K562 (cell line): ENCODE measurements at regions not wholly inside any gene's neighbourhood (a gene's known extent, or its start where the extent isn't known, plus 50 kb on each side); places are given as distances from the start of the nearest gene placed in this dataset.

Experiments
- ATAC-seq: fragments of 200-7000 bp; cut with Tn5 transposase; 3 replicates; pipeline ENCODE4 v1.9.1; 2020; ENCODE audit warnings: moderate library complexity
- BruUV-seq: library from RNA; stranded (reverse); fragments of 400-500 nt; replicated peaks from 2 replicates; lab custom pipeline; 2021; lab: Mats Ljungman, UMichigan
- CTCF ChIA-PET: fragments of 300-600 bp; formaldehyde crosslinking; extraction: SDS; loops from one replicate; lab custom pipeline; 2021; ENCODE audit warnings: low intra/inter-chr PET ratio; lab: Yijun Ruan, JAX
- POLR2A ChIA-PET: fragments of 300-600, 350-650 bp; sonication (Branson Sonifier 250); formaldehyde crosslinking; extraction: SDS; loops from one replicate; lab custom pipeline; 2021; ENCODE audit warnings: antibody characterized with exemption, inconsistent platforms; lab: Yijun Ruan, JAX
- DNase-seq, 4 experiments: peaks; one replicate each; pipeline versions ENCODE4 v3.0.0 to v3.0.0-alpha.2; 2011 to 2018; ENCODE audit warnings: low spot score in 3 of 4, mixed read lengths in 3 of 4; ENCODE audit errors: extremely low read depth in 1 of 4
- FAIRE-seq: peaks from 2 replicates; lab custom pipeline; 2011; peaks lifted over from hg19 to GRCh38; lab: Jason Lieb, UNC
- H2AFZ ChIP-seq: 2 replicates; pipeline ENCODE4 v1.6.0; 2011; ENCODE audit warnings: low read depth, low read length, control low read depth, inconsistent platforms
- H3K27ac ChIP-seq: fragments of 200-600 bp; 3 replicates; pipeline ENCODE4 v1.8.0; 2011; ENCODE audit warnings: low read depth, mild to moderate bottlenecking, control low read depth, inconsistent platforms, low read length, moderate library complexity, mixed read lengths; ENCODE audit errors: extremely low read depth
- H3K27me3 ChIP-seq, 2 experiments: fragments of 300-600 bp in 1 of 2; 2 replicates in 1 of 2; 3 replicates in 1 of 2; pipeline versions ENCODE4 v1.6.0 to v1.8.0; 2011; ENCODE audit warnings: inconsistent platforms in 2 of 2, low read length in 2 of 2, mild to moderate bottlenecking in 1 of 2, mixed read lengths in 1 of 2, moderate library complexity in 1 of 2; ENCODE audit not compliant: control insufficient read depth in 2 of 2, insufficient read depth in 2 of 2
- H3K36me3 ChIP-seq: fragments of 300-600 bp; 3 replicates; pipeline ENCODE4 v1.8.0; 2011; ENCODE audit warnings: mild to moderate bottlenecking, low read length, inconsistent platforms; ENCODE audit not compliant: control insufficient read depth, insufficient read depth
- H3K4me1 ChIP-seq, 2 experiments: fragments of 200-600 bp in 1 of 2; replicated peaks in 1 of 2; 2 replicates in 1 of 2; 3 replicates in 1 of 2; pipeline versions ENCODE4 v1.5.1 to v1.8.0; 2011; ENCODE audit warnings: inconsistent platforms in 2 of 2, low read length in 2 of 2, mild to moderate bottlenecking in 1 of 2, mixed read lengths in 1 of 2, moderate library complexity in 1 of 2; ENCODE audit not compliant: control insufficient read depth in 2 of 2, insufficient read depth in 2 of 2
- H3K4me2 ChIP-seq: 2 replicates; pipeline ENCODE4 v1.6.1; 2011; ENCODE audit warnings: low read length, control low read depth, inconsistent platforms, mixed read lengths; ENCODE audit not compliant: insufficient read depth
- H3K4me3 ChIP-seq: fragments of 200-600 bp; sonication (generic), shearing (Covaris generic); 2 replicates; pipeline ENCODE4 v1.5.1; 2016; ENCODE audit warnings: control low read depth, inconsistent platforms
- H3K79me2 ChIP-seq: fragments of 200-600 bp; 3 replicates; pipeline ENCODE4 v1.8.0; 2011; ENCODE audit warnings: low read length, inconsistent platforms; ENCODE audit not compliant: control insufficient read depth, insufficient read depth
- H3K9ac ChIP-seq, 2 experiments: 2 replicates each; pipeline versions ENCODE4 v1.6.0 to v1.6.1; 2011; ENCODE audit warnings: low read depth in 2 of 2, low read length in 2 of 2, control low read depth in 1 of 2, inconsistent platforms in 1 of 2, mild to moderate bottlenecking in 1 of 2, mixed read lengths in 1 of 2; ENCODE audit not compliant: insufficient read depth in 1 of 2
- H3K9me1 ChIP-seq: one replicate; pipeline ENCODE4 v1.6.0; 2011; ENCODE audit warnings: inconsistent platforms, mild to moderate bottlenecking, low read length, moderate library complexity; ENCODE audit not compliant: control insufficient read depth, insufficient read depth
- H3K9me3 ChIP-seq: replicated peaks from 2 replicates; pipeline ENCODE4 v1.5.1; 2011; ENCODE audit warnings: low read depth, low read length, inconsistent platforms; ENCODE audit not compliant: control insufficient read depth, insufficient read depth
- H4K20me1 ChIP-seq: replicated peaks from 2 replicates; pipeline ENCODE4 v1.6.1; 2011; ENCODE audit warnings: low read length, inconsistent platforms, mixed read lengths; ENCODE audit not compliant: control insufficient read depth, insufficient read depth
- FOXK2 ChIP-seq, 2 experiments: fragments of 450-650 bp; IDR thresholded peaks in 1 of 2; conservative IDR thresholded peaks in 1 of 2; 2 replicates each; pipeline ENCODE4 v1.6.1; 2016; ENCODE audit warnings: low read depth in 2 of 2, mild to moderate bottlenecking in 1 of 2
- KDM1A ChIP-seq, 2 experiments: fragments of 450-650 bp; IDR thresholded peaks; 2 replicates each; pipeline ENCODE4 v1.6.1; 2016; ENCODE audit warnings: mild to moderate bottlenecking in 2 of 2
- MBD2 ChIP-seq: sonication (generic); IDR thresholded peaks from 2 replicates; pipeline ENCODE4 v1.6.1; 2016; ENCODE audit warnings: low read depth, borderline replicate concordance
- MYC ChIP-seq, 2 experiments: fragments of 250-450 bp in 1 of 2; sonication (Bioruptor Pico) in 1 of 2; IDR thresholded peaks; 2 replicates each; pipeline versions ENCODE4 v1.5.1 to v1.6.1; 2012 to 2021; ENCODE audit warnings: low read depth in 2 of 2, borderline replicate concordance in 1 of 2, improper control_type of control experiment in 1 of 2, low read length in 1 of 2, mild to moderate bottlenecking in 1 of 2, moderate library complexity in 1 of 2
- NONO ChIP-seq, 2 experiments: fragments of 200-400 bp in 1 of 2; fragments of 450-650 bp in 1 of 2; formaldehyde crosslinking in 1 of 2; IDR thresholded peaks; 2 replicates each; pipeline ENCODE4 v1.6.1; 2017; ENCODE audit warnings: low read depth in 2 of 2, mild to moderate bottlenecking in 2 of 2, moderate library complexity in 2 of 2, low read length in 1 of 2
- SNIP1 ChIP-seq: fragments of 450-650 bp; IDR thresholded peaks from 2 replicates; pipeline ENCODE4 v1.7.1; 2017; ENCODE audit warnings: low read depth, mild to moderate bottlenecking
- TCF7 ChIP-seq: sonication (generic); IDR thresholded peaks from 2 replicates; pipeline ENCODE4 v1.6.1; 2016; ENCODE audit warnings: antibody characterized with exemption, borderline replicate concordance
- WHSC1 ChIP-seq: IDR thresholded peaks from one replicate; pipeline ENCODE4 v1.6.1; 2012; ENCODE audit warnings: low read length, control low read depth, inconsistent platforms
- ZBED1 ChIP-seq: IDR thresholded peaks from 2 replicates; pipeline ENCODE4 v1.6.1; 2014
- ZBTB7A ChIP-seq: IDR thresholded peaks from 2 replicates; pipeline ENCODE4 v1.6.1; 2011; ENCODE audit warnings: low read depth, mild to moderate bottlenecking, low read length, moderate library complexity, borderline replicate concordance; ENCODE audit not compliant: control insufficient read depth
- WGBS: fragments of 100-300 bp; shearing (Covaris generic); methylation state at CpG from one replicate; pipeline ENCODE4 v1.1.6; 2016; ENCODE audit warnings: low coverage, mixed read lengths; ENCODE audit not compliant: insufficient coverage; ENCODE audit errors: missing lambda C conversion rate; 5-methylcytosine and 5-hydroxymethylcytosine counted together
- in situ Hi-C: fragments of 300-500 bp; cut with MboI; formaldehyde crosslinking; loops from 4 replicates; pipeline ENCODE4 v1.15.0; 2018; ENCODE audit warnings: inconsistent platforms, mixed read lengths
- intact Hi-C: fragments of 100-400 bp; cut with micrococcal nuclease; formaldehyde crosslinking; loops from 2 replicates; pipeline ENCODE4 v1.14.2; 2022
- TF ChIP-seq, protein P1 (sequence below): fragments of 250-450 bp; sonication (Bioruptor Pico); IDR thresholded peaks from 2 replicates; pipeline ENCODE4 v1.5.0; 2022; ENCODE audit warnings: mild to moderate bottlenecking
- TF ChIP-seq, protein P2 (sequence below): fragments of 250-450 bp; sonication (Bioruptor Pico); IDR thresholded peaks from 2 replicates; pipeline ENCODE4 v1.8.0; 2021; ENCODE audit warnings: mild to moderate bottlenecking, moderate library complexity
- TF ChIP-seq, protein P3 (sequence below), 2 experiments: IDR thresholded peaks; 2 replicates each; pipeline ENCODE4 v1.6.1; 2011; ENCODE audit warnings: borderline replicate concordance in 1 of 2, control low read depth in 1 of 2, low read depth in 1 of 2, low read length in 1 of 2, mild to moderate bottlenecking in 1 of 2, mixed read lengths in 1 of 2, moderate library complexity in 1 of 2; ENCODE audit not compliant: insufficient read depth in 1 of 2, insufficient read length in 1 of 2, poor library complexity in 1 of 2, severe bottlenecking in 1 of 2; ENCODE audit errors: extremely low read depth in 1 of 2
- TF ChIP-seq, protein P4 (sequence below): fragments of 200-800 bp; sonication (Bioruptor generic); IDR thresholded peaks from 2 replicates; pipeline ENCODE4 v1.6.1; 2017; ENCODE audit warnings: missing genetic modification characterization, missing compliant biosample characterization

DNA sequence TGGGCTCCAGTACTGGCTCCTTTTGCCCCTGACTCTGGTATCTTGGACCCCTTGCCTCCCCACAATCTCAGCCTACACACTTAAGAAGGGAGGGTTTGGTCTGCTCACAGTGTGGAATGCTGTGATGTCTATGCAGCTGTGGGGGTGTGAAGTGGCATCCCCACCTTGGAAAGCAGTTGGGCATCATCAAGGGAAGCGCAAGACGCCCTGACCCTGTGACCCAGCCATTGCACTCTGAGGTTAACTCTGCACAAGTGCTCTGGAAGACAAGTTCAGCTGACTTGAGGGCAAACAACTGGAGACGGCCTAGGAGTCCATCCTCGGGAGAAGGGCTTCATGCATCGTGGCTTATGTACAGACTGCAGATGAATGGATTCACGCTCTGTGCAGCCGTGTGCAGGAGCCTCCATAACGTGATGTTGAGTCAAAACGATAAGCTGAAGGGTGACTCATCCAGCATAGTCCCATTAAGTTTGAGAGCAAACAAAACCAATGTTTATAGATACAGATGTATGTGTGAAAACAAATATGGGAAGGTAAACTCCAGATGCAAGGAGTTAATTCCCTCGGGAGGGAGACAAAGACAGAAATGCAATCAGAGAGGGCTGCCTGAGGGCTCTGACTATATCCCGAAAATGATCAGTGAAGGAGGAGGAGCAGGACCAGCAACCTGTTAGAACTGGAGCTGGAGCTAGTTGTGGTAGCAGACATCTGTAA lies 86.8 kb downstream of the LSM3 start:
- 0 out of 3 replicates have a peak overlapping the region, but pooled peaks have one; percentile 19 for H3K27ac ChIP-seq
- no TSS peak for BruUV-seq
- no peaks in the 10 kb centered on the region for H3K27me3 ChIP-seq
- ATAC-seq (peak; percentile 73), DNase-seq (peak in 2 of 4 experiments; percentile 74 to 77), FAIRE-seq (peak; percentile 85)
- H3K4me2 ChIP-seq = 0 out of 2 replicates have a peak overlapping the region, but pooled peaks have one; percentile 17
- H3K4me1 ChIP-seq = peaks cover 25 to 26% of the 10 kb centered on the region in 2 experiments
- H4K20me1 ChIP-seq = no peaks in the 10 kb centered on the region
- no peaks in the 10 kb centered on the region for H3K79me2 ChIP-seq
- no peaks in the 10 kb centered on the region for H3K9me1 ChIP-seq
- 15% methylated on average over 11 of the region's 11 CpGs for WGBS
- no peak overlapping the region for H3K4me3 ChIP-seq
- H3K9ac ChIP-seq = no peak overlapping the region; a peak in 1 of 4 replicates
- ChIA-PET POLR2A (interaction anchor here (0.6 to 1.3 kb wide), 6 partner anchors 9 to 376 kb away, joined by 3 to 5 read pairs (median 4); no protein-coding TSS in a partner anchor), CTCF (no interaction called here)
- H3K36me3 ChIP-seq = no peaks in the 10 kb centered on the region
- intact Hi-C loops (loop anchor here (10.0 kb wide), 1 partner anchor 371 kb away; no protein-coding TSS in a partner anchor), in situ Hi-C loops (no loop called here)
- peak overlapping the region; percentile 58 for H2AFZ ChIP-seq
- no peaks in the 10 kb centered on the region; the same call in 1 of the 2 replicates for H3K9me3 ChIP-seq
- no peak for TF ChIP-seq WHSC1
- TF ChIP-seq MYC (IDR thresholded peaks at IDR 0.05; ENCODE audit: low read depth, low read length) = peak; percentile 54; the same call in 1 of the 2 replicates
- TF ChIP-seq MYC (CRISPR knock-in tag; IDR thresholded peaks at IDR 0.05; ENCODE audit: borderline replicate concordance, low read depth) = no peak
- TF ChIP-seq, protein P1, sequence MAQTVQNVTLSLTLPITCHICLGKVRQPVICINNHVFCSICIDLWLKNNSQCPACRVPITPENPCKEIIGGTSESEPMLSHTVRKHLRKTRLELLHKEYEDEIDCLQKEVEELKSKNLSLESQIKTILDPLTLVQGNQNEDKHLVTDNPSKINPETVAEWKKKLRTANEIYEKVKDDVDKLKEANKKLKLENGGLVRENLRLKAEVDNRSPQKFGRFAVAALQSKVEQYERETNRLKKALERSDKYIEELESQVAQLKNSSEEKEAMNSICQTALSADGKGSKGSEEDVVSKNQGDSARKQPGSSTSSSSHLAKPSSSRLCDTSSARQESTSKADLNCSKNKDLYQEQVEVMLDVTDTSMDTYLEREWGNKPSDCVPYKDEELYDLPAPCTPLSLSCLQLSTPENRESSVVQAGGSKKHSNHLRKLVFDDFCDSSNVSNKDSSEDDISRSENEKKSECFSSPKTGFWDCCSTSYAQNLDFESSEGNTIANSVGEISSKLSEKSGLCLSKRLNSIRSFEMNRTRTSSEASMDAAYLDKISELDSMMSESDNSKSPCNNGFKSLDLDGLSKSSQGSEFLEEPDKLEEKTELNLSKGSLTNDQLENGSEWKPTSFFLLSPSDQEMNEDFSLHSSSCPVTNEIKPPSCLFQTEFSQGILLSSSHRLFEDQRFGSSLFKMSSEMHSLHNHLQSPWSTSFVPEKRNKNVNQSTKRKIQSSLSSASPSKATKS (CRISPR knock-in tag) = no peak
- no peak for TF ChIP-seq ZBED1
- TF ChIP-seq ZBTB7A = no peak
- no peak for TF ChIP-seq TCF7
- no peak for TF ChIP-seq MBD2
- TF ChIP-seq FOXK2 (conservative IDR thresholded peaks at IDR 0.05 in 1 of 2, IDR thresholded peaks at IDR 0.05 in 1 of 2; ENCODE audit: low read depth in 2 of 2) = peak; percentile 35 to 41; a peak in 2 of 4 replicates
- TF ChIP-seq, protein P2, sequence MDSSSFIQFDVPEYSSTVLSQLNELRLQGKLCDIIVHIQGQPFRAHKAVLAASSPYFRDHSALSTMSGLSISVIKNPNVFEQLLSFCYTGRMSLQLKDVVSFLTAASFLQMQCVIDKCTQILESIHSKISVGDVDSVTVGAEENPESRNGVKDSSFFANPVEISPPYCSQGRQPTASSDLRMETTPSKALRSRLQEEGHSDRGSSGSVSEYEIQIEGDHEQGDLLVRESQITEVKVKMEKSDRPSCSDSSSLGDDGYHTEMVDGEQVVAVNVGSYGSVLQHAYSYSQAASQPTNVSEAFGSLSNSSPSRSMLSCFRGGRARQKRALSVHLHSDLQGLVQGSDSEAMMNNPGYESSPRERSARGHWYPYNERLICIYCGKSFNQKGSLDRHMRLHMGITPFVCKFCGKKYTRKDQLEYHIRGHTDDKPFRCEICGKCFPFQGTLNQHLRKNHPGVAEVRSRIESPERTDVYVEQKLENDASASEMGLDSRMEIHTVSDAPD (CRISPR knock-in tag) = no peak
- no peak for TF ChIP-seq NONO (IDR thresholded peaks at IDR 0.05; ENCODE audit: low read depth in 2 of 2, low read length in 1 of 2)
- TF ChIP-seq, protein P3, sequence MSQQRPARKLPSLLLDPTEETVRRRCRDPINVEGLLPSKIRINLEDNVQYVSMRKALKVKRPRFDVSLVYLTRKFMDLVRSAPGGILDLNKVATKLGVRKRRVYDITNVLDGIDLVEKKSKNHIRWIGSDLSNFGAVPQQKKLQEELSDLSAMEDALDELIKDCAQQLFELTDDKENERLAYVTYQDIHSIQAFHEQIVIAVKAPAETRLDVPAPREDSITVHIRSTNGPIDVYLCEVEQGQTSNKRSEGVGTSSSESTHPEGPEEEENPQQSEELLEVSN (IDR thresholded peaks at IDR 0.05; ENCODE audit: borderline replicate concordance in 1 of 2, extremely low read depth in 1 of 2, insufficient read depth in 1 of 2, insufficient read length in 1 of 2, low read depth in 1 of 2, low read length in 1 of 2, poor library complexity in 1 of 2, severe bottlenecking in 1 of 2) = peak; percentile 51 to 64
- TF ChIP-seq, protein P4, sequence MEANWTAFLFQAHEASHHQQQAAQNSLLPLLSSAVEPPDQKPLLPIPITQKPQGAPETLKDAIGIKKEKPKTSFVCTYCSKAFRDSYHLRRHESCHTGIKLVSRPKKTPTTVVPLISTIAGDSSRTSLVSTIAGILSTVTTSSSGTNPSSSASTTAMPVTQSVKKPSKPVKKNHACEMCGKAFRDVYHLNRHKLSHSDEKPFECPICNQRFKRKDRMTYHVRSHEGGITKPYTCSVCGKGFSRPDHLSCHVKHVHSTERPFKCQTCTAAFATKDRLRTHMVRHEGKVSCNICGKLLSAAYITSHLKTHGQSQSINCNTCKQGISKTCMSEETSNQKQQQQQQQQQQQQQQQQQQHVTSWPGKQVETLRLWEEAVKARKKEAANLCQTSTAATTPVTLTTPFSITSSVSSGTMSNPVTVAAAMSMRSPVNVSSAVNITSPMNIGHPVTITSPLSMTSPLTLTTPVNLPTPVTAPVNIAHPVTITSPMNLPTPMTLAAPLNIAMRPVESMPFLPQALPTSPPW (CRISPR knock-in tag) = no peak
- peak; percentile 47 to 50; a peak in 3 of 4 replicates for TF ChIP-seq KDM1A (IDR thresholded peaks at IDR 0.05)
- TF ChIP-seq SNIP1 = no peak
